ENCODE measurements at regions not wholly inside any gene's neighbourhood (a gene's known extent, or its start where the extent isn't known, plus 50 kb on each side); places are given as distances from the start of the nearest gene placed in this dataset.

DNA sequence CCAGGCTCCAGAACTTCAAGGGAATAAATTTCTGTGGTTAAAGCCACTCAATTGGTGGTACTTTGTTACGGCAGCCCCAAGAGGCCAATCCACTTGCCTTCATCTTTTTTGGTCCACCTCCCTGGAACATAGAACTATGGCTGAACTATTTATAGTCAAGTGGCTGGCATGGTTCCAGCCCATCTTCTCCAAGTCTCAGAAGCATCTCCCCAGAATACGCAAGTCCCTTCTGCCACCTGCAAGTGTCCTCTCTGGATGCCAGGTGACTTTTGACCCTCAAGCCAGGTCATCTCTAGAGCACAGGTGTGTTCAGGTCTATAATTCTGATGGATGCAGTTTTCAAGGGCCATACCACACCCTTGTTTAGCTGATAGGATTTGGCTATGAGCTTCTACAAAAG is 371.5 kb downstream of the AACS start:
- no peak for DNase-seq

DNA sequence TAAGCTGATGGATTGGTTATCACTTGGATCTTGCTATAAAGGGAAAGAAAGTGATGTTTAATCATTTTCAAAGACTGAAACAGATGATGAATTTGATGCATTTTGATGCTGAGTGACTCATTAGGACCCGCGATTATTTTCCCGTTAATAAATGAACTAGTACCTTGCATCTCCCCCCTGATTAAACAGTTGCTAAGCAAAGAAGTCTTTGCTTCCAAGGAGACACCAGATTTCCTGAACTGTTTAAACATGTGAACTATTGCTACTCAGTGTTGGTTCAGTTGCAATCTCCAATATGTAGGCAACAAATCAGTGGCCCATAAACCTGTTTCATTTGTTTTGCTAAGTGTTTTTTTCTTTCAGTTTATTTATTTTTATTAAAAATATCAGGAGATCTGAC is 375.2 kb downstream of the AACS start:
- DNase-seq: no peak

DNA sequence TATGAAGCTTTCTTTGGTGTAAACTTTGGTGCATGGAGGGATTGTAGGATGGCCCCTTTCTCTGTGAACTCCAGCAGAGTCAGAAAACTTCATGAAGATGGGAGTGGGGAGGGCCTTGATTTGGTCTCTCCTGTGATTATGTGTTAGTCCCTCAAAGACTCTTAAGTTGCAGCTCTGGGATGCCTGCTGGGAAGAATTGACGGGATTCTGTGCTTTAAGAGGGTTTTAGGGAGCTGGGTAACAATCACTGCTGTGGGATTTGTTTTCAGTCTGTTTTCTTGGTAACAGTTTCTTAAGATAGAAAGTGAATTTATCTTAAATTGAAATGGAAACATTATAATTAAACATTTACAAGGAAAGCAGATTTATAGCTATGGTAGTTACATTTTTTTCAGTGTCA is 378.1 kb downstream of the AACS start:
- no peak for DNase-seq

DNA sequence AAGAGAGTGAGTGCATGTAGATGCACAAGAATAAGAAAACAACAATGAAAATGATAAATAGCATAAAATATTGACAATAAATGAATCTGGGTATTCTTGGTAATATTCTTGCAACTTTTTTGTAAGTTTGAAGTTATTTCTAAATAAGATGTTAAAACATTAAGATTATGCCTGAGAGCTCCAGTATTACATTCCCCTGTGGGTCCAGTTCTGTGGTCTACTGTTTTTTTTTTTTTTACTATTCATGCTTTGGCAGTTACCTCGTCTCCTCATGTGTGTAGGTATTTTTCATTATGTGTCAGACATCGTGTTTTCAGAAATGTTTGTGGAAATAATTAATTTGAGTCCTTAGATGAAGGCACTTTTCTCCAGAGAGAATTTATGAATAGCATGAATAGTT is 386.2 kb downstream of the AACS start:
- DNase-seq: no peak

DNA sequence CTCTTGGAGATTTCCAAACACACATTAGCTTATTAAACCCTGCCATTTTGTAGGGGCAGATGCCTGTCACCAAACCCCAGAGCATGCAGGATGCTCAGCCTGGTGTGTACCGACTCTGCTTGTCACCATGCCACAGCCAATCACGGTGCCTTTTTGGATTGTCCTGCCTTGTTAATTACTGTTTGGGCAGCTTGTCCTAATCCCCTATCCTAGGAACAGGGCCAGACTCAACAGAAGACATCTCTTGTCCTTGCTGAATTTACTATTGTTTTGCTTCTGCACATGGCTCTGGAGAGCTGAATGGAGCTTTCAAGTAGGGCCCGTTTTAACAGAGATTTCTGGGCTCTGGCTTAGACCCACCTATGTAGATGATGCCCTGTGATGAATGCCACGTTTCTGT is 388.5 kb downstream of the AACS start:
- no peak for DNase-seq

DNA sequence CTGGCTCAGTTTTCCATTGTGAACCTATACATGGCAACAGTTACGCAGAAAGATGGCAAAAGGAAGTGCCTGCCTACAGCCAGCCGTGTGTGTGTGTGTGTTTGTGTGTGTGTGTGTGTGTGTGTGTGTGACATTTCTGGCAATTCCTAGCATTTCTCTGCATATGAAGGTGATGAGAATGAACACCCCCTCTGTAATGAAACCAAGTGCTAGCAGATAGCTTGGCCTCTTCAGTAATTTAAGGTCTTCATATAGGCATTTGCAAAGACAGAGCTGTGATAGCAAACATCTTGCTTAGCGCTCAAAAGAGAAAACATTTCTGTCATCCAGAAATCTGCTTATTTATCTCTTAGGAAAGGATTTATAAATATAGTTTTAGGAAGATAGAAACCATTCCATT is 389.1 kb downstream of the AACS start:
- DNase-seq: no peak

DNA sequence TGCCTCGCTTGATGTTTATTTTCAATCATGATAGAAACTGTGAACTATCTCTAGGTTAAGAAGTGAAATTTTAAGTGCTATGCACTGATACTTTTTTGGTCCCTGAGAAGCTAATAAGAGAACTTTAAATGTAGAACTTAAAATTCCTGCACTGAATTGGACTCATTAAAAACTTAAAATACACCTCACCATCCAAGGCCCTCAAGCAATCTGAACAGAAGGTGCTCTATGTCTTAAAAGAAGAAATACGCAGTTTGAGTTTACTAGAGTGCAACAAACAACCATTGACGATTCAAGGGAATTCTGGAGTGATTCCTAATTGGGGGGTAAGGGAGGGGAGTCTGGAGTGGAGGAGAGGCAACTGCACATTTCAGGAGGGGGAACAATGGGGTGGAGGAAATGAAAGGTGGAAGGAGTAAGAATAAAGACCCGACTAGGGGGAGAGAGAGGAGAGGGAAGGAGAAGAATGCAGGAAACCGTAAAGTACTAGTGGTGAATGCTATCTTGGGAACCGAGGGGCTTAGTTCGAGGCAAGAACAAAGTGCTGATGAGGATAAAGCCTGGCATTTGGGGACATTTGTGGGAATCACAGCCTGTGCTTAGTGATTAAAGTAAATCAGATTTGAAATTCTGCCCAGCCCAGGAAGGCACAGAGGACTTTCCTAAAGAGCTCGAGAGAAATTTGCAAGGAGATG is 389.7 kb downstream of the AACS start:
- no peak for DNase-seq

DNA sequence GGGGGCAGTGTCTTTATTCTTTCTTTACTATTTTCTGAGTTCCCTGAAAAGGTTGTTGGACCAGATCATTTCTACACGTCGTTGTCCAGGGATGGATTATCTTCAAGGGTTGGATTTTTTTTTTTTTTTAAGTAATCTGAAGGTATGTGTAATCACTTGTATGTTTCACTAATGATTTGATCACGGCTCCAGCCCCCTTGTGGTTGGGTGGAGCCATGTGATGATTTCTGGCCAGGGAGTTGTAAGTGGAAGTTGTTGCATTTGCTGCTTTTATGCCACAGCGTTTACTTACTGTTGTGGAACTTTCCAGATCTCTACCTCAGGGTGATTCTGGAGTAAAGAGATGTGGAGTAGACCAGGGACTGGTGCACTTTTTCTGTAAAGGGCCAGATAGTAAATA is 390.3 kb downstream of the AACS start:
- no peak for DNase-seq

DNA sequence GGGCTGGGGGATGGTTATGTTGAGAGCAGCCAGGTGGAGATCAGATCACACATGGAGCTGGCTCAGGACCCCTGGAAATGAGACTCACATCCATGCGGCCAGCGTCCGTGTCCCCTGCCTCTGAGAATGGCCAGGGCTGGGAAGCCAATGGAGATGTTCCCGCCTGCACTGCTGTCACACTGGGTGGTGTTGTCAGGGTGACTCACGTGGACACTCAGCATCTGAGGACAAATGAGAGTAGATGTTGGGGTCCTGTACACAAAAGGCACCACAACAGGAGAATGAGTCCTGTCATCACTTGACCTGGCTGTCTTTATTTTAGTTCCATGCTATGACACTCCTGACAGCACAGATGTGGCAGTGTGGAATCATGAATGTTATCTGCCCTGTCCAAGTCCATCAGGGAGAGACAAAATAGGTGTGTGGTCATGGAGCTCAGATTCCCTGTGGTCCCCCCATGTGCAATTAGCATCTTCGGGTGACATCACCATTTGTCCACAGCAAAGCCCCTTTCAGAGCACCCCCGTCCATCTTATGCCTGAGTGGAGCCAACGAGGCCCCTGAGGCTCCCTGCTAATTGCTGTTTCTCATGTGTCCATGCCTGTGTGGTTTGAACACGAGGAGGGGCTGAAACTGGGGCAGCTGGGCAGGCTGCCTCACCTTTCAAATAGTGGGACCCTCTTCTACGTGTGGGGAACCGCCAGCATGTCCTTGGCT is 393.5 kb downstream of the AACS start:
- DNase-seq: no peak

DNA sequence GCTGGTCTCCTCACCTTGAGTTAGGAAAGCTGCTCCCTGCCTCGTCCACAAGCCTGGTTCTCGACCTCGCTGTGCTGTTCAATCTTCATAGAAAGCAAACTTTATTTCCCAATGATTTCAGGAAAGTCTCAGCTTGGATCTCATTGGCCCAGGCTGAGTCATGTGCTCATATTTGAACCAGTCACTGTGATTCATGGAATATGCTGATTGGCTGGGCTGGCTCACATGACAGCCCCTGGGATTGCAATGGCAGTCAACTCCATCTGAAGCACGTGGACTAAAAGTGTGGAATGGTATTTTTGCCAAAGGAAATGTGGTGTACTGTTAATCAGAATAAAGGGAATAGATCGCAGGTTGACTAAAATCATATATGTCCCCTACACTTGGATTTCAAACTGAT is 396.6 kb downstream of the AACS start:
- DNase-seq: no peak

DNA sequence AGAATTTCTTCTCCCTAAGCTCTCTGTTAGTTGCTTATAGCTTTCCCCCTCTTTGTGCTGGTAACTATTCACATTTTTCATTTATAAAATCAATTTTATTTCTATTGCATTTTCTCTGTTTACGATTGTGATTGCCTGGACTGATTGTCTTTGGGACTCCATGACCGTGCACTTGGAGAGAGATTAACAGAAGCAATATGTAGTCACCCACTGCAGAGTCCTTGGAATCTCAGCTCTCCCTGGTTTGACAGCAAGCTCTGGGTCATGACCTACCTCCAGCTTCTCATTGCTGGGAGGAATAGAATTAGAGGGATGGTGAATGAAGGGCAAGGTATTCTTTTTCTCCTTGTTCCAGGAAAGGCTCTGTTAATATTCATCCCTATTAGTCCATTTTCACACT is 398.2 kb downstream of the AACS start:
- DNase-seq: no peak

DNA sequence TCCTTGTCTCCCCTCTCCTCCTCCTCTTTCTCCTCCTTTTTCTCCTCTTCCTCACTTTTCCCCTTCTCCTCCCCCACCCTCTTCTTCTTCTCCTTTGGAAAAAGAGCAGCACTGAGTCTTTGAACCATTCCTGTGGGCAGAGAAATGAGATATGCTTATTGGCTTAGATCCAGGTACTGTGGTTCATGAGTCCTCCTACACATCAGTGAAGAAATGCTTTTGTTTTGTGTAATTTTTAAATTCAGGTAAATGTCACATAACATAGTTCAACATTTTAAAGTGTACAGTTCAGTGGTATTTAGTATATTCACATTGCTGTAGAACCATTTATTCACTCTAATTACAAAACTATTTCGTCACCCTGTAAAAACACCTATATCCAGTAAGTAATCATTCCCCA is 402.1 kb downstream of the AACS start:
- DNase-seq: no peak

DNA sequence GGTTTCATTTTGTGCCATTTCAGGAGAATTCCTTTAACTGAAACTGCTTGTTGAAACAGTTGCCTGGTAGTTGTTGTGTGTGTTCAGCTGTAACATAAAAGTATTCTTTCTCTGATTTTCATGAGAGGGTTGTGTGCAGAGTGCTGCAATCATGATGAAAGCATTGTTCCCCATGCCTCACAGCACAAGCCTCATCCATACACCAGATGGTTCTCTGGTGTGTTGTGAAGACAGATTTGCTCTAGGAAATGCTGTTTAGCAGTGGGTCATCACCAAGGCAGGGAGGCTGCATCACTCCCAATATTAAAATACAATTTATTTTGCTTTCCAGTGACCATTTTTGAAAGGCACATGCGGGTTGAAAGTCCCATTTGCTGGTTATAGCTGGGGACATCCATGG is 404.4 kb downstream of the AACS start:
- no peak for DNase-seq

DNA sequence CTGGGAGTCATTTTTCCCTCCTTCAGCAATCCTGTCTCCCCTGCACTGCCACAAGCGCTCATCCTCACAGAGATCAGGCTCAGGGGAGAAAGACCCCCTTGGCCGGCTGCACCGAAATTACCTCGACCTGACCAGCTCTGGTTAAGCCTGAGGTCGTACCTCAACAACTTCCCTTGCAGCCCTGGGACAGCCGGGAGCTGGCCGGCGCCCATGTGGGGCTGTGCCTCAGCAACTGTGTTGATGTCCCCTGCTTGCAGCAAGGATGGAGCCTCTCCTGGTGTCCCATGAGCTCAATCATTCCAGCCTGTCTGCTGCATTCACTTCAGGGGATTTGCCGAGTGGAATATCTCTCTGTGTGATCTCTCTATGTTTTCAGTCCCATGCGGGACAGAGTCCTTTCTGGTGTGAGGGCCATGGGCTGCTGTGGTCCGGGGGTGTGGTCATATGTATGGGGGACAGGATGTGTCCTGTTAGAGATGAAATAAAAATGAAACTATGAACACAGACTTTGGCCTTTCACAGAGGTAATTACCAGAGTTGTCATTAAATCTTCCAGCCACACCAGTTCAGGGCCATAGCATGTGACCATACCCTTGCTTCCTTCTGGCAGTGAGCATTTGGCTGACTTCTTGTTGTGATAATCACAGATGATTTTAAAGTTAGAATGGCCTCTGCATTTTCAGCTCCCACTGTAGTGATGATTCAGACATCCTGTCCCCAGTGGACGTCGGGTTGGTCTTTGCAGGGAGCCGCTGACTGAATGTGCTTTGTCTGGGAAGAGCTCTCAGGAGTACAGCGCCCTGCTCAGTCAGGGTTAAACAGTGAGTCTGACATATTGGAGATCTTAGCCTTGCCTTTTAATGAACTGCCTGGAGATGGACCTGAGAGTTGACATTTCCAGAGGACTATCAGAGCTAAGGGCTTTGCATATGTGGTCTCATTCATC is 405.9 kb downstream of the AACS start:
- no peak for DNase-seq

DNA sequence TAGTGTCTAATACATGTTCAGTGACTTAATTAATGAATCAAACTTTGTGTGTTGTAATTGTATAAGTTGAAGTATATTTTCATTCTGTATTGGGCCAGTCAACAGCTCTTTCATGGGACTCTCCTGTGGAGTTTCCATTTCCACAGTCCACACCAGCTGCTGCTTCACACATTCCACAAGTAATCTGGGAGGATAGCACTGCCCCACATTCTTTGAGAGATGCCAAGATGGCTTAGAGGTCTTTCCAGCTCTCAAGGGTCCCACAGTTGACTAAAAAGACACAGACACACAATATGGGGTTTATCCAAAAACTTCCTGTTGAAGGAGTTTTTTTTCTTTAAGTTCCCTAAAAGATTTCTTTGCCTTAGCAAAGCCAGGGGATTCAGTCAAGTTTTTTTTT is 408.3 kb downstream of the AACS start:
- no peak for DNase-seq

DNA sequence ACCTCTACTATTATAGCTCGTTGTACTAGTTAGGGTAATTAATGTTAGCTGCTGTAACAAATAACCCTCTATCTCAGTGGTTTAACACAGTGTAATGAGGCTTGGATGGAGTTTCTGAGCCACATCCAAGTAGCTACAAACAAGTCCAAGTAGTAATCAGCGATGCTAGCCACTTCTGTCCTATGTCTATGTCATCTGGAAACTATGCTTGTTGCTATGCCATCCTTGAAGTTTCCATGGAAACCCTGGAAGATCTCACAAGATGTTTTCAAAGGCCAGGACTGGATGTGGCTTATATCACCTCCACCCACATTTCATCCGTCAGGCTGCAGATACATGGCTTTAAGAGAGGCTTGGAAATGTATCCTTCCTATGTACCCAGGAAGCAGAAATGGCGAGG is 422.1 kb downstream of the AACS start:
- no peak for DNase-seq

DNA sequence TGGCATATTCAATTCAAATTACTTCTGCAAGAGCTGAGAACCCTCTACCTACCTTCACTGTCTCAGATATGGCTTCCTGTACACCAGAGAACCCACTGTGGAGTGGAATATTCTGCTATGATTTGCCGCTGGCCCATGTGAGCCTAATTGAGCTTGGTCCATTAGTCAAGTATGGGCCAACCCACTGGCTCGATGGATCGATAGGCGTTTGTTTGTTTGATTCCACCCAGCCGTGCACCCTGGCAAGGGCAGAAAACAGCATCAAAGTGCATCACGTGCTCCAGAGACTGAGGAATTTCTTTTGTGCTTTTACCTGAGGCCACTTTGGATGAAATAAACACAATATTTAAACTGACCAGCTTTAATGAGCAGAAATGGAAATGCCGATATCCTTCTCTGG is 426.3 kb downstream of the AACS start:
- DNase-seq: no peak

DNA sequence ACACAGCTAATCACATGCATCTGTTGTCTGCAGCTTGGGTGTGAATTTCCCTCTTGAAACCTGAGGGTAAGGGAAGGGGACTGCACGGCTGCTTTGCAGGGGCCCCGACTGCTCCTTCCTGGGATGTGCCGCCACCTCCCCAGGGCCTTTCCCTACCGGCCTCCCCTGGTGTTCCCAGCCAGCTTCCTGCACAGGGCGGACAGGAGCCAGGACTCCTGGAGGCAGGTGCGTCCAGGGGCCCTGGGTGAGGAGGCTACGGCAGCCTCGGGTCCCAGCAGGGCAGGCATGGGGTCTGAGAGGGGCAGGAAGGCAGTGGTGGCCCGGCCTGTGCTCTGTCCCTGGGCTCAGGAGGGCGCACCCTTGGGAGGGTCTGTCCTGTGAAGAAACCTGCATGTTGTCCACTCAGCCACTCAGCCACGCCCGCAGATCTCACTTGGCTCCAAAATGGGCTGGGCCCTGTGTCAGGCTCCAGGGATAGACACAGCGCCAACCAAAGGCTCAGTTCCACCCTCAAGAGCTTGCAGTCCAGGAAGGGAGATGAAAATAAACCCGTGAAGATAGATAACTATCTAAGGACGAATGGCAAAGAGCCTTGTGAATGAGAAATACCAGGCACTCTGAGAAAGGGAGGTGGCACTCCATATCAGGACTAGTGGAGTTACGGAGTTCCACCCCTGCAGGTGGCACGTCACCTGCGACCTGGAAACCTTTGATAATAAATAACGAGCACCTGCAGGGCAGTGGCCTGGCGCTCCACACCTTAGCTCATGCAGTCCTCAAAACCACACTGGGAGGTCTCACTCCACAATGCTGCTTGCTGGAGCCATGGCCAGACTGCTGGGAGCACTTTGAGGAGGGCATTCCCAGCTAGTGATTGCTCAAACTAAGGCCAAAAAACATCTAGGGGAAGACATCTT is 427.4 kb downstream of the AACS start:
- DNase-seq: no peak

DNA sequence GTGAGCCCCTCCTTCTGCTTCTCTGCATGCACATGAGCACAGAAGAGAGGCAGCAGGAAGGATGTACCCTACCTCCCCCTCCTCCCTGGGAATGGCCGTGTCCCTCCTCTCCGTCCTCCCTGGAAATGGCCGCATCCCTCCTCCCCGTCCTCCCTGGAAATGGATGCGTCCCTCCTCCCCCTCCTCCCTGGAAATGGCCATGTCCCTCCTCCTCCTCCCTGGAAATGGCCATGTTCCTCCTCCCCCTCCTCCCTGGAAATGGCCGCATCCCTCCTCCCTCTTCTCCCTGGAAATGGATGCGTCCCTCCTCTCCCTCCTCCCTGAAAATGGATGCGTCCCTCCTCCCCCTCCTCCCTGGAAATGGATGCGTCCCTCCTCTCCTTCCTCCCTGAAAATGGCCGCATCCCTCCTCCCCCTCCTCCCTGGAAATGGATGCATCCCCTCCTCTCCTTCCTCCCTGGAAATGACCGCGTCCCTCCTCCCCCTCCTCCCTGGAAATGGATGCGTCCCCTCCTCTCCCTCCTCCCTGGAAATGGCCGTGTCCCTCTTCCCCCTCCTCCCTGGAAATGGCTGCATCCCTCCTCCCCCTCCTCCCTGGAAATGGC is 428.6 kb downstream of the AACS start:
- no peak for DNase-seq

DNA sequence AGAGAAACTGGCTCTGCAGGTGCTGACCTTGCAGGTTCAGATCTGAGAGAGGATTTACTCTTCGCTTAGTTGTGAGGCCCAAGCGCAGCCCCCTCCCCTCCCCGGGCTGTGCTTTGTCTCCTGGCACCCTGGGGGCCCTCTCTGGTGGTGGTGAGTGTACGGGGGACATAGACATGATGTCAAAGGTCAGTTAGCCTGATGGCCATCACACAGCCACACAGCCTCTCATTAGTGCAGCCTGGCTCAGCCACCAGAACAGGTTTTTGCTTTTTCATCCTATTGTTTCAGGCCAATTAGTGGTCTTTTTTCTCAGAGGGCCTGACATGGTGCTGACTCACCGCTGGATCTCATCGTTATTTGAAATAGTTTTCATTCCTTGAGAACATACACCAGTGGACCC is 437.9 kb downstream of the AACS start:
- DNase-seq: no peak

DNA sequence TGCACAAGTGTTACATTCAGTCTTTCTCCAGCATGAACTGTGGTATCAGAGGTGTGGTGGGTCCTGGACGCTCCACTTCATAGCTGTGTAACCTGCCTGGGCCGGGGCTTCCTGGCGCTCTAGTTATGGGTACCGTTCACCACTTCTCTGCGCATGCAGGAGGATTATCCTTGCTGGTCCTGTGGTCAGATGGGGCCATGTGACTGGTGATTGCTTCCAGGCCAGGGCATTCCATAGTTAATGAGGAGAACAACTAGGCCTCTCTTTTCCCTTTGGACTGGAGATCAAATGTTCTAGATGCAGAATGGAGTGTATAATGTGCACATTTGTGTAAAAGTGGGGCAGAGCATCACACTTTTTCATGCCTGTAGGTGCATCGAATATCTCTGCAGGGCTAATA is 444.0 kb downstream of the AACS start:
- DNase-seq: no peak
